ENCODE measurements at regions not wholly inside any gene's neighbourhood (a gene's known extent, or its start where the extent isn't known, plus 50 kb on each side); places are given as distances from the start of the nearest gene placed in this dataset.

GRCh38 chr21:25371841-25372425 is 235.3 kb downstream of the MRPL39 start:
- no peak for DNase-seq

- no peak for DNase-seq
These were observed 237.0 kb downstream of the MRPL39 start for GRCh38 chr21:25370311-25370744.

- no peak for DNase-seq
These were observed 237.6 kb downstream of the MRPL39 start for GRCh38 chr21:25369524-25370300.

GRCh38 chr21:25368531-25368930 is 238.8 kb downstream of the MRPL39 start:
- DNase-seq = no peak

GRCh38 chr21:25366116-25366515 is 241.2 kb downstream of the MRPL39 start:
- no peak for DNase-seq

GRCh38 chr21:25362375-25363267 is 244.7 kb downstream of the MRPL39 start:
- no peak for DNase-seq

- DNase-seq = no peak
These were observed 245.5 kb downstream of the MRPL39 start for GRCh38 chr21:25361765-25362164.

GRCh38 chr21:25361097-25361496 is 246.2 kb downstream of the MRPL39 start:
- no peak for DNase-seq

- no peak for DNase-seq
These were observed 246.7 kb downstream of the MRPL39 start for GRCh38 chr21:25360593-25360992.

- no peak for DNase-seq
These were observed 247.6 kb downstream of the MRPL39 start for GRCh38 chr21:25359724-25360123.

- DNase-seq = no peak
These were observed 257.2 kb downstream of the MRPL39 start for GRCh38 chr21:25350056-25350455.

GRCh38 chr21:25343774-25344545 is 263.3 kb downstream of the MRPL39 start:
- no peak for DNase-seq

GRCh38 chr21:25342816-25343215 is 264.5 kb downstream of the MRPL39 start:
- no peak for DNase-seq

- DNase-seq = no peak
These were observed 265.3 kb downstream of the MRPL39 start for GRCh38 chr21:25341981-25342380.

- no peak for DNase-seq
These were observed 268.9 kb downstream of the MRPL39 start for GRCh38 chr21:25338415-25338814.

GRCh38 chr21:25334046-25334730 is 273.1 kb downstream of the MRPL39 start:
- DNase-seq = no peak

- DNase-seq = no peak
These were observed 276.0 kb downstream of the MRPL39 start for GRCh38 chr21:25331286-25331685.

- no peak for DNase-seq
These were observed 277.0 kb downstream of the MRPL39 start for GRCh38 chr21:25330266-25330665.

- no peak for DNase-seq
These were observed 278.0 kb downstream of the MRPL39 start for GRCh38 chr21:25329227-25329825.

GRCh38 chr21:25328736-25329135 is 278.5 kb downstream of the MRPL39 start:
- no peak for DNase-seq

- DNase-seq = no peak
These were observed 281.1 kb downstream of the MRPL39 start for GRCh38 chr21:25326181-25326580.

GRCh38 chr21:25324666-25325065 is 282.6 kb downstream of the MRPL39 start:
- DNase-seq = no peak

All from CD4-positive, alpha-beta T cell treated with Interleukin-6 for 4 hours (primary cell).